ENCODE measurements at regions not wholly inside any gene's neighbourhood (a gene's known extent, or its start where the extent isn't known, plus 50 kb on each side); places are given as distances from the start of the nearest gene placed in this dataset.

- H3K4me3 ChIP-seq, result no peak overlapping the region
- no peaks in the 10 kb centered on the region for H3K9me3 ChIP-seq
- 52% methylated on average over 5 of the region's 5 CpGs for WGBS (ENCODE audit: missing lambda C conversion rate)
- DNase-seq (ENCODE audit: low read depth in 1 of 2, low spot score in 1 of 2) (no peak), ATAC-seq (no peak), FAIRE-seq (no peak)
- POLR2A ChIA-PET, result no interaction called here
- TF ChIP-seq FOSB (CRISPR knock-in tag; IDR thresholded peaks at IDR 0.05) (no peak), ATOH8 (CRISPR knock-in tag; IDR thresholded peaks at IDR 0.05; ENCODE audit: low read depth) (no peak), RNF2 (IDR thresholded peaks at IDR 0.05; ENCODE audit: borderline replicate concordance, low read depth) (no peak), HEYL (CRISPR knock-in tag; IDR thresholded peaks at IDR 0.05) (no peak), JUNB (IDR thresholded peaks at IDR 0.05) (no peak), JUN (IDR thresholded peaks at IDR 0.05) (no peak), HES2 (IDR thresholded peaks at IDR 0.05) (no peak)
- H3K4me1 ChIP-seq, result no peaks in the 10 kb centered on the region
- CTCF ChIA-PET, result no interaction called here
- H3K4me2 ChIP-seq, result no peak overlapping the region
- no peak overlapping the region for H3K27ac ChIP-seq
Observed at GRCh38 chr2:204360218-204361007, 184.9 kb upstream of the PARD3B start.

GRCh38 chr2:204361738-204362137 is 183.5 kb upstream of the PARD3B start:
- CTCF ChIA-PET, result no interaction called here
- H3K4me2 ChIP-seq, result no peak overlapping the region

More at GRCh38 chr2:204361738-204362137, 183.5 kb upstream of the PARD3B start:
- WGBS (ENCODE audit: missing lambda C conversion rate), result 43% methylated on average over 2 of the region's 2 CpGs
- no peak overlapping the region for H3K27ac ChIP-seq
- H3K9me3 ChIP-seq, result no peaks in the 10 kb centered on the region
- POLR2A ChIA-PET, result no interaction called here
- no peak for TF ChIP-seq HMGXB4 (CRISPR knock-in tag; IDR thresholded peaks at IDR 0.05; ENCODE audit: borderline replicate concordance)
- no peak for TF ChIP-seq ESRRA (IDR thresholded peaks at IDR 0.05; ENCODE audit: borderline replicate concordance, low read length)
- no peak for TF ChIP-seq PBX3 (IDR thresholded peaks at IDR 0.05)
- TF ChIP-seq HOXA7 (CRISPR knock-in tag; IDR thresholded peaks at IDR 0.05), result no peak
- no peak for TF ChIP-seq HEYL (CRISPR knock-in tag; IDR thresholded peaks at IDR 0.05)
- no peak for TF ChIP-seq POLR2AphosphoS2 (conservative IDR thresholded peaks at IDR 0.05; ENCODE audit: low read length)
- TF ChIP-seq RARB (CRISPR knock-in tag; IDR thresholded peaks at IDR 0.05), result no peak
- TF ChIP-seq ZFP36 (IDR thresholded peaks at IDR 0.05; ENCODE audit: borderline replicate concordance, partially characterized antibody), result no peak
- no peak for TF ChIP-seq TFCP2L1 (CRISPR knock-in tag; IDR thresholded peaks at IDR 0.05)
- no peak for TF ChIP-seq MAZ (IDR thresholded peaks at IDR 0.05; ENCODE audit: borderline replicate concordance, low read depth, low read length)
- TF ChIP-seq REST (IDR thresholded peaks at IDR 0.05), result no peak
- no peak for TF ChIP-seq KDM1A (IDR thresholded peaks at IDR 0.05; ENCODE audit: low read depth)
- TF ChIP-seq EHF (CRISPR knock-in tag; IDR thresholded peaks at IDR 0.05), result no peak
- no peak for TF ChIP-seq SMC3 (IDR thresholded peaks at IDR 0.05)
- no peak overlapping the region for H3K4me3 ChIP-seq
- FAIRE-seq (no peak), DNase-seq (ENCODE audit: low read depth in 1 of 2, low spot score in 1 of 2) (no peak), ATAC-seq (no peak)
- H3K4me1 ChIP-seq, result no peaks in the 10 kb centered on the region
